ENCODE measurements at regions not wholly inside any gene's neighbourhood (a gene's known extent, or its start where the extent isn't known, plus 50 kb on each side); places are given as distances from the start of the nearest gene placed in this dataset.

DNA sequence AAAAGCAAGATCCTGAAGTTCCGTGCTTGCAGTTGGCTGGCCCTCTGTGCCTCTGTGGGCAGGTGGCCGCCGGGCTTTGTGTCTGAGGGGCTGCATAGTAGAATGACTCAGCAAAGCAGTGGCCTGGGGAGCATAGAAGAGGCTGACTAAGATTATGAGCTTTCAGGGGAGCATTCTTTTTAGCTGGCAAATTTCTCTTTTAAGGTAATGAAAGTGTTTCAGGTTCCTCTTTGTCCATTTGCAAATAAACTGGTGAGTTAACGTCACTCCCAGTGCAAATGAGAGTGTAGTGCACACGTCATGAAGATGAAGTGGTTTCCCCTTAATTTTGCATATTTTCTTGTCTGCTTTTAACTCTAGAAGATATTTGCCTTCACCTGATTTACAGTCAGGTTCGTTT, 98.6 kb downstream of the BCL2L11 start:
- no peak for ATAC-seq
- CTCF ChIA-PET, result no interaction called here

GRCh38 chr2:111219734-111220505, 99.2 kb downstream of the BCL2L11 start:
- DNase-seq, result no peak
- CTCF ChIA-PET, result interaction anchor here (0.8 kb wide), 1 partner anchor 480 kb away, joined by 4 read pairs; no protein-coding TSS in a partner anchor
- intact Hi-C loops (cut with DNase I, micrococcal nuclease), result no loop called here
- Mint-ChIP-seq H3K27ac (no peak overlapping the region), H3K4me3 (no peak overlapping the region), H3K9me3 (ENCODE audit: low read depth) (peaks cover 10% of the 10 kb centered on the region), H3K4me1 (no peaks in the 10 kb centered on the region), H3K27me3 (peaks cover 21% of the 10 kb centered on the region), H3K36me3 (ENCODE audit: low read depth) (peaks cover 5% of the 10 kb centered on the region)
- ATAC-seq, result no peak
- POLR2A ChIA-PET, result no interaction called here

More for the DNA sequence above, 98.6 kb downstream of the BCL2L11 start:
- H3K27ac Mint-ChIP-seq, result no peak overlapping the region
- H3K4me3 Mint-ChIP-seq, result no peak overlapping the region
- no peaks in the 10 kb centered on the region for H3K4me1 Mint-ChIP-seq
- no peak for DNase-seq
- H3K36me3 Mint-ChIP-seq (ENCODE audit: low read depth), result peaks cover 12% of the 10 kb centered on the region
- peaks cover 18% of the 10 kb centered on the region for H3K27me3 Mint-ChIP-seq
- peaks cover 16% of the 10 kb centered on the region for H3K9me3 Mint-ChIP-seq (ENCODE audit: low read depth)
- intact Hi-C loops (cut with DNase I, micrococcal nuclease), result no loop called here
- POLR2A ChIA-PET, result no interaction called here

DNA sequence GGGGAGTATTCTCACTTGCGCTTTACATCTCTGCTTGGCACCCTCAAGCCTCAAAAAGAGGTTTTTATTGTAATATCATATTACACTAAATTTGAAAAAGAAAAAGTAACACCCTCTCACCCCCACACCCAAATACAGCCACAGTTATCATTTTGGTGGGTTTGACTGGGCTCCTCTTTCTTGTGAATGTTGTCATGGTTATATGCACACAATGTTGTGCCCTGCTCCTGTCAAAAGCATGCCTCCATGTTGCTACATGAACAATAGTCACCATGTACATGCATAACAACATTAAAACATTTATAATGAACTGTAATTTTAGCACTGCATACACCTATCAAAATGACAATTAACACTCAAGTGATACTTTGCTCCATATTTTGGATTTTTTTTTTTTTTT, 100.2 kb downstream of the BCL2L11 start:
- no peak overlapping the region for H3K27ac Mint-ChIP-seq
- intact Hi-C loops (cut with DNase I, micrococcal nuclease), result no loop called here
- CTCF ChIA-PET, result interaction anchor here (0.8 kb wide), 1 partner anchor 479 kb away, joined by 4 read pairs; no protein-coding TSS in a partner anchor

GRCh38 chr2:111221701-111222100, 101.0 kb downstream of the BCL2L11 start:
- CTCF ChIA-PET, result interaction anchor here (1.0 kb wide), 1 partner anchor 9 kb away, joined by 4 read pairs; no protein-coding TSS in a partner anchor
- Mint-ChIP-seq H3K27me3 (peaks cover 28% of the 10 kb centered on the region), H3K4me1 (peaks cover under 1% of the 10 kb centered on the region), H3K4me3 (no peak overlapping the region), H3K27ac (no peak overlapping the region), H3K9me3 (ENCODE audit: low read depth) (peaks cover 7% of the 10 kb centered on the region), H3K36me3 (ENCODE audit: low read depth) (peaks cover 2% of the 10 kb centered on the region)
- intact Hi-C loops (cut with DNase I, micrococcal nuclease), result no loop called here
- DNase-seq, result no peak
- POLR2A ChIA-PET, result no interaction called here
- ATAC-seq, result no peak

More for the DNA sequence above, 100.2 kb downstream of the BCL2L11 start:
- peaks cover 27% of the 10 kb centered on the region for H3K27me3 Mint-ChIP-seq
- DNase-seq (no peak), ATAC-seq (no peak)
- H3K9me3 Mint-ChIP-seq (ENCODE audit: low read depth), result peaks cover 7% of the 10 kb centered on the region
- H3K4me1 Mint-ChIP-seq, result no peaks in the 10 kb centered on the region
- H3K4me3 Mint-ChIP-seq, result no peak overlapping the region
- H3K36me3 Mint-ChIP-seq (ENCODE audit: low read depth), result peaks cover 2% of the 10 kb centered on the region
- POLR2A ChIA-PET, result no interaction called here

DNA sequence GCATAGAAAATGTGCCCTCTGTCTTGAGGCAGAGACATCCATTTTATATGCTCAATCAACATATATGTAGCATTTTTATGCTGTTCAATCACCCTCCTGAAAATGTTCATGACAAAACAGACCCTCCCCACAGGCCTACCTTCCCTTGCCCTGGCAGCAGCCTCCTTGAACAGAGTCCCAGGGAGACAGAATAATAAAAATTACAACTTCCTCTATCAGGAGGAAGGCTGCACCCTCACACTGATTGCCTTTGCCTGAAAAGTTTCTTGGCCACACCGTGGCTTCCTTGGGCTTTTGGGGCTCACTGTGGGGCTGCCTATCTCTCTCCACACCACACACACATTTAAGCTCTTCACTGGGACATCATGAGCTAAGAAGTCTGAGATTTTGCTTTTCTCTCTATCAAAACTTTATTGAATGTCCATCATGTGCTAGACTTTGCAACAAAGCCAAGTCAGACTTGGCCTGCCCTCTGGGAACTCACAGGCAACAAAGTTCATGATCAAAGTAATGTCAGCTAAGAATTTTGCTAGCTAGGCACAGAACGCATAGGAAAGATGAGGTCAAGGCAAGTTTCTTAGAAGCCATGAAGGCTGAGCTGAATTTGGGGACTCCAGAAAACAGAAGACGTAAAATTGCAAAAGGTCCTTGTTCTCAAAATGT, 101.6 kb downstream of the BCL2L11 start:
- peaks cover 6% of the 10 kb centered on the region for H3K4me1 Mint-ChIP-seq
- H3K36me3 Mint-ChIP-seq (ENCODE audit: low read depth), result peaks cover 2% of the 10 kb centered on the region
- peaks cover 7% of the 10 kb centered on the region for H3K9me3 Mint-ChIP-seq (ENCODE audit: low read depth)
- H3K27ac Mint-ChIP-seq, result no peak overlapping the region
- DNase-seq, result no peak
- ChIA-PET CTCF (interaction anchor here (0.5 to 1.0 kb wide), 3 partner anchors 9 to 492 kb away, joined by 3 to 4 read pairs (median 4); no protein-coding TSS in a partner anchor), POLR2A (no interaction called here)
- peaks cover 28% of the 10 kb centered on the region for H3K27me3 Mint-ChIP-seq
- ATAC-seq, result no peak
- intact Hi-C loops (cut with DNase I, micrococcal nuclease), result no loop called here
- H3K4me3 Mint-ChIP-seq, result no peak overlapping the region

- ChIA-PET CTCF (no interaction called here), POLR2A (no interaction called here)
- peaks cover 20% of the 10 kb centered on the region for H3K27me3 Mint-ChIP-seq
- intact Hi-C loops (cut with DNase I, micrococcal nuclease), result no loop called here
- peaks cover 6% of the 10 kb centered on the region for H3K4me1 Mint-ChIP-seq
- no peak overlapping the region for H3K27ac Mint-ChIP-seq
- H3K4me3 Mint-ChIP-seq, result no peak overlapping the region
- no peaks in the 10 kb centered on the region for H3K36me3 Mint-ChIP-seq (ENCODE audit: low read depth)
- DNase-seq (no peak), ATAC-seq (no peak)
- peaks cover 11% of the 10 kb centered on the region for H3K9me3 Mint-ChIP-seq (ENCODE audit: low read depth)
Observed at GRCh38 chr2:111225856-111226255, 105.1 kb downstream of the BCL2L11 start.

GRCh38 chr2:111226876-111227700, 106.4 kb downstream of the BCL2L11 start:
- H3K4me3 Mint-ChIP-seq, result no peak overlapping the region
- no peak for ATAC-seq
- no peaks in the 10 kb centered on the region for H3K36me3 Mint-ChIP-seq (ENCODE audit: low read depth)
- H3K27me3 Mint-ChIP-seq, result peaks cover 20% of the 10 kb centered on the region
- peaks cover 14% of the 10 kb centered on the region for H3K9me3 Mint-ChIP-seq (ENCODE audit: low read depth)
- no peak overlapping the region for H3K27ac Mint-ChIP-seq
- H3K4me1 Mint-ChIP-seq, result peaks cover 6% of the 10 kb centered on the region
- ChIA-PET CTCF (no interaction called here), POLR2A (no interaction called here)
- DNase-seq, result no peak
- intact Hi-C loops (cut with DNase I, micrococcal nuclease), result no loop called here

GRCh38 chr2:111227716-111228141, 107.0 kb downstream of the BCL2L11 start:
- intact Hi-C loops (cut with DNase I, micrococcal nuclease), result no loop called here
- Mint-ChIP-seq H3K27ac (no peak overlapping the region), H3K27me3 (peaks cover 16% of the 10 kb centered on the region), H3K9me3 (ENCODE audit: low read depth) (peaks cover 12% of the 10 kb centered on the region), H3K4me3 (no peak overlapping the region), H3K36me3 (ENCODE audit: low read depth) (no peaks in the 10 kb centered on the region), H3K4me1 (peaks cover 6% of the 10 kb centered on the region)
- ATAC-seq (no peak), DNase-seq (no peak)
- CTCF ChIA-PET, result interaction anchor here (0.7 kb wide), 1 partner anchor 11 kb away, joined by 4 read pairs; no protein-coding TSS in a partner anchor
- POLR2A ChIA-PET, result no interaction called here

- Mint-ChIP-seq H3K4me1 (peaks cover 5% of the 10 kb centered on the region), H3K27me3 (peaks cover 2% of the 10 kb centered on the region), H3K36me3 (ENCODE audit: low read depth) (no peaks in the 10 kb centered on the region), H3K4me3 (no peak overlapping the region), H3K27ac (no peak overlapping the region), H3K9me3 (ENCODE audit: low read depth) (peaks cover 8% of the 10 kb centered on the region)
- no peak for ATAC-seq
- ChIA-PET CTCF (interaction anchor here (1.0 kb wide), 1 partner anchor 9 kb away, joined by 4 read pairs; no protein-coding TSS in a partner anchor), POLR2A (no interaction called here)
- intact Hi-C loops (cut with DNase I, micrococcal nuclease), result no loop called here
- DNase-seq, result no peak
Observed at GRCh38 chr2:111231532-111232252, 111.0 kb downstream of the BCL2L11 start.

DNA sequence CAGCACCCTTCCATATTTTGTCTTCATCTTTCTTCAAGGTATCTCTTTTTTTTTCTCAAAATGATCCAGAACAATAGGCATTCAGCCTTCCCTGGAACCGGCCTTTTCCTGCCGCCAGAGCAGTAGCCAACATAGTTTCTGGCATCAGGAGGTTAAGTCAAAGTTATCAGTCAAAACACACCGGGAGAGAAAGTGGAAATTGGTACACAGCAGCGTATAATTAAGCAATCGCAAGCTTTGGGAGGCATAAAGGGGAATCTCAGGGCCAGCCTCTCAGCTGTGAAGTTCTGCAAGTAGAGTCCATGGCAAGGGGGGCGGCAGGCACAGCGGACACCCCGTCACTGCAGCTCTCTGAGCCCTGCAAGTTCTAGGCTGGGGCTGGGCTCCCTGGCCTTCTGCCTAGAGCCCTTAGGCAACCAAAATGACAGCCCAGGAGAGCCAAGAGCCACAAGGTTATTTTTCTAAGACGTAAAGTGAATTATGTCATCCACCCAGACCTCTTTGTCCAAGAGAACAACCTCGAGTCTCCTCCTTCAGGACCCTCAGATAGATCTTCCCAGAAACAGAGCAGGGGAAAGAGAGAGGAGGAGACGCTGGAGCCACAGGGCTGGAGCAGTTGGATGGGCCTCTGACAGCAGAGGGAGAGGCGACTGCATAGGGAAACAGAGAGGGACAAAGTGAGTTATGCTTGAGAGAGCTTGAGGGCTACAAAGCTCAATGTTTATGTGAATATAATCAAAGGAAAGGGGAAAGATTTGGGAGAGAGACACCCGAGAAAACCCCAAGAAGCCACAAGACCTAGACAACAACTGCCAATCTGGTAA, 114.7 kb downstream of the BCL2L11 start:
- H3K27me3 Mint-ChIP-seq, result peaks cover 2% of the 10 kb centered on the region
- intact Hi-C loops (cut with DNase I, micrococcal nuclease), result no loop called here
- no peak overlapping the region for H3K4me3 Mint-ChIP-seq
- peaks cover 4% of the 10 kb centered on the region for H3K9me3 Mint-ChIP-seq (ENCODE audit: low read depth)
- no peaks in the 10 kb centered on the region for H3K4me1 Mint-ChIP-seq
- ChIA-PET POLR2A (no interaction called here), CTCF (interaction anchor here (0.6 kb wide), 1 partner anchor 26 kb away, joined by 4 read pairs; no protein-coding TSS in a partner anchor)
- DNase-seq (no peak), ATAC-seq (no peak)
- H3K36me3 Mint-ChIP-seq (ENCODE audit: low read depth), result no peaks in the 10 kb centered on the region
- no peak overlapping the region for H3K27ac Mint-ChIP-seq

Data from activated CD4-positive, alpha-beta T cell treated with anti-CD3 and anti-CD28 coated beads for 36 hours (primary cell).